Esophagus muscularis mucosa (tissue), 4 donors: ENCODE measurements at regions not wholly inside any gene's neighbourhood (a gene's known extent, or its start where the extent isn't known, plus 50 kb on each side); places are given as distances from the start of the nearest gene placed in this dataset.

Source experiments
- DNase-seq: peaks from one replicate; pipeline ENCODE4 v3.0.0-alpha.2; 2017; ENCODE audit errors: extremely low spot score
- H3K27ac ChIP-seq, 4 donors: fragments of 200-600 bp; sonication (generic); replicated peaks in 1 of 4; 1 replicate in 3 of 4; 2 replicates in 1 of 4; pipeline ENCODE4 v1.5.1; 2016 to 2019; ENCODE audit warnings: mild to moderate bottlenecking in 1 of 4
- H3K27me3 ChIP-seq, 4 donors: fragments of 200-600 bp; sonication (generic); one replicate each; pipeline versions ENCODE4 v1.5.1 to v1.6.0; 2016 to 2019
- H3K36me3 ChIP-seq, 4 donors: fragments of 200-600 bp; sonication (generic); one replicate each; pipeline ENCODE4 v1.5.1; 2016 to 2019
- H3K4me1 ChIP-seq, 4 donors: fragments of 200-600 bp; sonication (generic); one replicate each; pipeline ENCODE4 v1.5.1; 2016 to 2019
- H3K4me3 ChIP-seq, 4 donors: fragments of 200-600 bp; sonication (generic); 1 replicate in 2 of 4; 2 replicates in 2 of 4; pipeline ENCODE4 v1.5.1; 2016 to 2019; ENCODE audit warnings: mild to moderate bottlenecking in 4 of 4, moderate library complexity in 1 of 4
- H3K9me3 ChIP-seq, 4 donors: fragments of 200-600 bp; sonication (generic); 1 replicate in 3 of 4; 2 replicates in 1 of 4; pipeline ENCODE4 v1.5.1; 2016 to 2019
- EP300 ChIP-seq: sonication (generic); formaldehyde crosslinking; IDR thresholded peaks from one replicate; pipeline ENCODE4 v1.6.1; 2017; ENCODE audit warnings: antibody characterized with exemption
- POLR2A ChIP-seq: fragments of 450-650 bp; IDR thresholded peaks from one replicate; pipeline ENCODE4 v1.6.1; 2017; ENCODE audit warnings: antibody characterized with exemption, moderate library complexity, mild to moderate bottlenecking, low read depth
- POLR2AphosphoS5 ChIP-seq, 2 donors: sonication (generic); formaldehyde crosslinking; IDR thresholded peaks; one replicate each; pipeline ENCODE4 v1.6.1; 2017; ENCODE audit warnings: antibody characterized with exemption in 2 of 2
- WGBS: methylation state at CpG from one replicate; pipeline ENCODE4 v1.1.5; 2018; 5-methylcytosine and 5-hydroxymethylcytosine counted together
- intact Hi-C: fragments of 100-400 bp; cut with DNase I; formaldehyde crosslinking; loops from one replicate; pipeline ENCODE4 v1.15.1; 2023
- TF ChIP-seq, protein P1 (sequence below), 3 experiments: fragments of 200-600 bp in 2 of 3; fragments of 450-650 bp in 1 of 3; sonication (generic) in 2 of 3; IDR thresholded peaks; one replicate each; pipeline ENCODE4 v1.5.1; 2017 to 2019; ENCODE audit warnings: antibody characterized with exemption in 3 of 3, mild to moderate bottlenecking in 2 of 3, moderate library complexity in 1 of 3

DNA sequence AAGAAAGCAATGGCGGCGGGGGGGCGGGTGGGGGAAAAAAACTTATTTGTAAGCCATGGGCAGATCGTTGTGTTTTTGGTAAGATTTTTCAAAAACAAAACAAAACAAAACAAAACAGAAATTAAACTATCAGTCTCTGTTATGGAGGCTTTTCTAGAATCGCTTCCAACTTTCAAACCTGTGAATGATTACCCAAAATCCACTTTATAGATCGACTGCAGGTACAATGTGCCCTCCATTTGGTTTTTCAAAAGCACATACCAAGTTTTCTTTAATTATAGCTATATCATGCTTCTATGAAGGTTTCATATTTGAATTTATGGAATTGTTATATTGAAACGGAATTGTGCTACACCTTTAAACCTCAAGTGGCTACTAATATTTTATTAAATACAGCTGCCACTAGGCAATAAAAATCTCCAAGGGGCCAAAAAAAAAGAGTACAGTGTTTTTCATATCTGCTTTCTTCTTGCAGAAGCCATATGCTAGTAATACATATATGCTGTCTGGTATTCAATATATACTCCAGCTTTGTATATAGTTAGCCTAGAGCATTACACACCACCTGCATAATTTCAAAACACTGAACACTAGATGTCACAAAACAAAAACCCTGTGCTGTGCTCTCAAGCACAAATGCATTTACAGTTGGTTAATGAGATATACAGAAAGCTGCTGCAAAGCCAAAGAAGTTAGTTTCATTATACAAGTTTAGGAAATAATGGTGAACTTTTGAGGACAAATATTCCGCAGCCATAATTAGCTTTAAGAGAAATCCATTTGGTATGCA, 683.8 kb upstream of the NR2F2 start:
- Histone ChIP-seq H3K36me3 (no peaks in the 10 kb centered on the region), H3K27me3 (no peaks in the 10 kb centered on the region), H3K4me1 (no peaks in the 10 kb centered on the region), H3K4me3 (no peak overlapping the region), H3K9me3 (no peaks in the 10 kb centered on the region), H3K27ac (no peak overlapping the region)
- no peak for TF ChIP-seq POLR2A
- no peak for TF ChIP-seq POLR2AphosphoS5 (IDR thresholded peaks at IDR 0.05)
- TF ChIP-seq, protein P1, sequence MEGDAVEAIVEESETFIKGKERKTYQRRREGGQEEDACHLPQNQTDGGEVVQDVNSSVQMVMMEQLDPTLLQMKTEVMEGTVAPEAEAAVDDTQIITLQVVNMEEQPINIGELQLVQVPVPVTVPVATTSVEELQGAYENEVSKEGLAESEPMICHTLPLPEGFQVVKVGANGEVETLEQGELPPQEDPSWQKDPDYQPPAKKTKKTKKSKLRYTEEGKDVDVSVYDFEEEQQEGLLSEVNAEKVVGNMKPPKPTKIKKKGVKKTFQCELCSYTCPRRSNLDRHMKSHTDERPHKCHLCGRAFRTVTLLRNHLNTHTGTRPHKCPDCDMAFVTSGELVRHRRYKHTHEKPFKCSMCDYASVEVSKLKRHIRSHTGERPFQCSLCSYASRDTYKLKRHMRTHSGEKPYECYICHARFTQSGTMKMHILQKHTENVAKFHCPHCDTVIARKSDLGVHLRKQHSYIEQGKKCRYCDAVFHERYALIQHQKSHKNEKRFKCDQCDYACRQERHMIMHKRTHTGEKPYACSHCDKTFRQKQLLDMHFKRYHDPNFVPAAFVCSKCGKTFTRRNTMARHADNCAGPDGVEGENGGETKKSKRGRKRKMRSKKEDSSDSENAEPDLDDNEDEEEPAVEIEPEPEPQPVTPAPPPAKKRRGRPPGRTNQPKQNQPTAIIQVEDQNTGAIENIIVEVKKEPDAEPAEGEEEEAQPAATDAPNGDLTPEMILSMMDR (IDR thresholded peaks at IDR 0.05), result no peak
- no peak for TF ChIP-seq EP300
- no peak for DNase-seq
- intact Hi-C loops, result no loop called here
- 87% methylated on average over 8 of the region's 8 CpGs for WGBS

DNA sequence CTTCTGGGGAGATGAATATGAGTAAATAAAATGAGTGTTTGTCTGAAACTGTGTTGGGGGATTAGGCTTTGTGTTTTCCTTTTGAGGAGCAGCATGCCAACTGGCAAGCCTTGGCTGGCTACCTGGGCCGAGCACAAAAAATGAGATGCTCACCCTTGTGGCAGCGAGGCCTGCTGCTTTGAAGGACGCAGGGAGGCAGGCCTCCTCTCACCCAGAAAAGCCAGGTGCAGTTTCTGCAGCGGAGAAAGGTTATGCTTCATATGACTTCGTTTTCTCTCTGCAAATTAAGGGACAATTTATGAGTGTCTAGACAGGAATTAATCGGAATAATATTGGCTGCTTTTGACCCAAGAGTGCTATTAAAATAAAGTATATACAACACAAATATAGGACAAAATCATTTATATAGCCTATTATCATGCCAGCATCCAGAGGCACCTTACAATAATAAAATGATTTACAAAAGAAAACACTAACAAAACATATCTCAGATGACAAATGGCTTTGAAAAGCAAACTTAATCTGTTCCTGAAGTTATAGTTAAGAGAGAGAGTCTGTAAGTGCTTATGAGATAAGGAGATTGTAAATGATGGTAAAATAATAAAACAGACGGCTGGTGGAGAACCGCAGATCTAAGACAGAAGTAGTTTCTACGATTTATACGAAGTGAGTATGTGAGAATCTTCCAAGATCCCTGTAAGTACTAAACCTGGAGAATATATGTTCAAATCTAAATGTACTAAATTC, 682.8 kb upstream of the NR2F2 start:
- 80% methylated on average over 10 of the region's 10 CpGs for WGBS
- H3K27ac ChIP-seq, result no peak overlapping the region
- no peak for DNase-seq
- no peak overlapping the region for H3K4me3 ChIP-seq
- no peaks in the 10 kb centered on the region for H3K4me1 ChIP-seq
- TF ChIP-seq POLR2A (no peak), EP300 (no peak), POLR2AphosphoS5 (IDR thresholded peaks at IDR 0.05) (no peak)
- TF ChIP-seq, protein P1 (IDR thresholded peaks at IDR 0.05), result no peak
- intact Hi-C loops, result no loop called here
- H3K27me3 ChIP-seq, result no peaks in the 10 kb centered on the region
- H3K9me3 ChIP-seq, result no peaks in the 10 kb centered on the region
- no peaks in the 10 kb centered on the region for H3K36me3 ChIP-seq

- DNase-seq, result no peak
- Histone ChIP-seq H3K9me3 (no peaks in the 10 kb centered on the region), H3K36me3 (no peaks in the 10 kb centered on the region), H3K4me3 (no peak overlapping the region), H3K27me3 (no peaks in the 10 kb centered on the region), H3K4me1 (peaks cover 0 to 7% (median 2%) of the 10 kb centered on the region in 4 donors), H3K27ac (no peak overlapping the region)
- TF ChIP-seq POLR2AphosphoS5 (IDR thresholded peaks at IDR 0.05) (no peak), POLR2A (no peak), EP300 (no peak)
- TF ChIP-seq, protein P1 (IDR thresholded peaks at IDR 0.05), result no peak
- WGBS, result 93% methylated on average over 8 of the region's 8 CpGs
- intact Hi-C loops, result no loop called here
Observed at GRCh38 chr15:95653361-95653805, 677.1 kb upstream of the NR2F2 start.

GRCh38 chr15:95655089-95655607, 675.4 kb upstream of the NR2F2 start:
- Histone ChIP-seq H3K9me3 (no peaks in the 10 kb centered on the region), H3K27ac (no peak overlapping the region), H3K4me3 (no peak overlapping the region), H3K36me3 (no peaks in the 10 kb centered on the region), H3K4me1 (peaks cover 0 to 7% (median 2%) of the 10 kb centered on the region in 4 donors), H3K27me3 (no peaks in the 10 kb centered on the region)
- no peak for TF ChIP-seq EP300
- 47% methylated on average over 4 of the region's 4 CpGs for WGBS
- no peak for DNase-seq
- intact Hi-C loops, result no loop called here

GRCh38 chr15:95656595-95656994, 673.9 kb upstream of the NR2F2 start:
- DNase-seq, result no peak
- intact Hi-C loops, result no loop called here
- peaks cover 0 to 7% (median 2%) of the 10 kb centered on the region in 4 donors for H3K4me1 ChIP-seq
- H3K27ac ChIP-seq, result no peak overlapping the region
- H3K4me3 ChIP-seq, result no peak overlapping the region
- H3K27me3 ChIP-seq, result no peaks in the 10 kb centered on the region
- H3K9me3 ChIP-seq, result no peaks in the 10 kb centered on the region
- no peak for TF ChIP-seq EP300
- TF ChIP-seq, protein P1 (IDR thresholded peaks at IDR 0.05), result no peak
- TF ChIP-seq POLR2AphosphoS5 (IDR thresholded peaks at IDR 0.05), result no peak
- TF ChIP-seq POLR2A, result no peak
- WGBS, result 62% methylated on average over 2 of the region's 2 CpGs
- H3K36me3 ChIP-seq, result no peaks in the 10 kb centered on the region
